Middle frontal gyrus (tissue), 1 donor: ENCODE measurements at regions not wholly inside any gene's neighbourhood (a gene's known extent, or its start where the extent isn't known, plus 50 kb on each side); places are given as distances from the start of the nearest gene placed in this dataset.

Source experiments
- DNase-seq: peaks from one replicate; pipeline ENCODE4 v3.0.0-alpha.2; 2015; ENCODE audit warnings: low spot score; ENCODE audit errors: extremely low spot score

DNA sequence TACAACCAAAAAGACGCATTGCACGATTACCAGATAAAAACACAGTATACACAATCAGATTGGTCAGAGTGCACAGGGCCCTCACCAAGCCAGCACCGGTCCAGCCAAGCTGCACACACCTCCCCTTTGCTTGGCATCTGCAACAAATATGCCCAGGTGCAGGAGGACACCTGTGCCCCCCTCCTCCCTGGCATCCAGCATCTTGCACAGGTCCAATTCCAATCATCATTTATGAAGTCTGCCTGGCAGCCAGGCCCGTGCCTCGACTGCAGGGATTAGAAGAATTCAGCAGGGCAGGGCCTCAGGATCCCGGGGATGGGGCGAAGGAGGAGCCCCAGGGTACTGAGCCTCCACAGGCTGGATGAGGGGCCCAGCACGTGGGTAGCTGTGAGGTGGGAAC is 302.1 kb downstream of the CTTN start:
- no peak for DNase-seq

DNA sequence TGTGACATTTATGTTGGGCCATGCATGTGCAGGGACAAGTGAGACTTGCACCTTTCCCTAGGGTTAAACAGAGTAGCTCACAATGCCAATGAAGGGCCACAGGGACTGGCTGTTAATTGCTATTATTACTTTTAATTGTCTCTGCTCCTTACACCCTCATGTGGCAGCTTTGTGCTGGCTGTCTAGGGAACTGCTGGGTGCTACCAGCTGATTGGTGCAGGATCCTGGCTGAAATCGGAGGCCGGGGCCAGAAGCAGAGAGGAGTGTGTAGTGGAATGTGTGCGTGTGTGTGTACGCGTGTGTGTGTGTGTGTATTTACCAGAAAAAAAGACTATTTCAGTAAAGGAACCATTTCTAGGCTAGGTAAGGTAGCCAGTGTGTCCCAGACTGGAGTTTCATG is 302.5 kb downstream of the CTTN start:
- no peak for DNase-seq

DNA sequence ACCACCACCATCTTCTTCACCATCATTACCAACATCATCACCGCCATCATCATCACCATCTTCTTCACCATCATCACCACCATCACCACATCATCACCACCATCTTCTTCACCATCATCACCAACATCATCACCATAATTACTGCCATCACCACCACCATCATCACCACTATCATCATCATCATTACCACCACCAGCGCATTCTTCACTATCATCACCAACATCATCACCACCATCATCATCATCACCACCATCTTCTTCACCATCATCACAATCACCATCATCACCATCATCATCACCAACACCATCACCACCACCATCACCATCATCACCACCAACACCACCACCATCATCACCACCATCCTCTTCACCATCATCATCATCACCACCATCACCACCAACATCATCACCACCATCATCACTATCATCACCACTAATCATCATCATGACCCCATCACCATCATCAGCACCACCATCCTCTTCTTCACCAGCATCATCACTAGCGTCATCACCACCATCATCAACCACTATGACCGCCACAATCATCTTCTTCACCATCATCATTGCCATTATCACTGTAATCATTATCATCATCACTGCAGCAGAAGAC is 303.8 kb downstream of the CTTN start:
- no peak for DNase-seq

- no peak for DNase-seq
Observed at GRCh38 chr11:70703141-70704064, 305.1 kb downstream of the CTTN start.

DNA sequence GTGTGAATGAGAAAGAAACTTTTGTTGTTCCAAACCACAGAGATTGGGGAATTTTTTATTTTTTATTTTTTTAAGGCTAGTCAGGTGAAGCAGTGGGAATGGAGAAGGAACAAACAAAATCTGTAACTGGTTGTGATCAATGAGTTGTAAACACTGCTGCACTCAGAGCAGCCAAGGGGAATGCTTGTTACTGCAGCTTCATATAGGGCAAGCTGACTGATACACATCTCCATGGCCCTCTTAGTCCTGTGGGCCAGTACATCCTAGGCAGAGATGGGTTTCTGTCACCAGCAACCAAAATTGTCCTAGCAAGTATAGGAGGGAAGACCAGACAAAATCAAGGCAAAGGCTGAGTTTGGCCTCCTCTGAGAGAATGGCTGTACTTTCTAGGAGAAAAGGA is 306.8 kb downstream of the CTTN start:
- no peak for DNase-seq

DNA sequence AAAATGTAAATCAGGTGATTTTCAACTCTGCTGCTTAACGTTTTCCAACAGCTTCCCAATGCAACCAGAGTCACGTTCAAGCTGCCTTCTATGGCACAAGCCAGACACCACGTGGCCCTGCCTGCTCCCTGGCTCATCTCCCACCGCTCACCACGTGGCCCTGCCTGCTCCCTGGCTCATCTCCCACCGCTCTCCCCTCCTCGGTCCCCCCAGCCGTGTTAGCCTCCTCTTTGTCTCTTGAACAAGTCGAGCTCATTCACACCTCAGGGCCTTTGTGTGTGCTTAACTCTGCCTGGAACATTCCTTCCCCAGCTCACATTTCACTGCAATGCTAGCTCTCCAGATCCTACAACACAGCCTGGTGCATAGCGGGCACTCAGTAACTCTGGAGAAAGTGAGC is 307.6 kb downstream of the CTTN start:
- no peak for DNase-seq

GRCh38 chr11:70707821-70708220 is 309.5 kb downstream of the CTTN start:
- DNase-seq, result no peak

DNA sequence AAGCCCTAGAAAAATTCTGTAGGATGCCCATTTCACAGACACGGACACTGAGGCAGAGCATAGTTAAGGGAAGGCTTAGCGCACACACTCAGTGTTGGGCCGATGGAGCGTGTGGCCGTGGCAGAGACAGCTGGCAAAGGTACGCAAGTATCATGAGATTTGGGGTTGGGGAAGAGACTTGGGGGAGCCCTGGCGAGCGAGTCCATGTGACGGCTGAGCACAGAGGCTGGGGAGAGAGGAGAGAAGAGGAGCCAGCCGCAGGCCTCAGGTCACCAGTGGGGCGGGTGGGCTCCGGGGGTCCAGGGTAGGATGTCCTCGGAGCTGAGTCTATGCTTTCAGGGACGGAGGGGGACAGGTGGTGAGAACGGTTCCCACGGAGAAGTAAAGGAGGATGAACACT is 311.3 kb downstream of the CTTN start:
- DNase-seq, result no peak

DNA sequence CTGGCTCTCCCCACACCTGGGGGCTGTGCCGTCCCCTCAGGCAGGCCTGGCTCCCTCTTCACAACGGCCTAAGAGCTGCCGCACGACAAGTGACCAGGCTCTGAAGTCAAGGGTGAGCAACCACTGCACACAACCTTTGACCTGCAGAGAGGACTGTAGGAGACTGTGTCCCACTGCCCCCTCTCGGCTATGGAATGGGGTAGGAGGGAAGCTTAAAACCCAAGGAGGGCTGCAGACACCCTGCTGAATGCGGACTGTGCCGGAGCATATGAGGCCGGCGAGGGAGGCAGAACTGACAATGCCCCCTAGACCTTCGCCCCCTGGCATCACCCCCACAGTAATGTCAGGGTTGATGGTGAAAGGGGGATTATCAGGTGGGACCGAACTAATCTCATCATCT is 311.9 kb downstream of the CTTN start:
- DNase-seq, result no peak

GRCh38 chr11:70710601-70711000 is 312.3 kb downstream of the CTTN start:
- DNase-seq, result no peak

DNA sequence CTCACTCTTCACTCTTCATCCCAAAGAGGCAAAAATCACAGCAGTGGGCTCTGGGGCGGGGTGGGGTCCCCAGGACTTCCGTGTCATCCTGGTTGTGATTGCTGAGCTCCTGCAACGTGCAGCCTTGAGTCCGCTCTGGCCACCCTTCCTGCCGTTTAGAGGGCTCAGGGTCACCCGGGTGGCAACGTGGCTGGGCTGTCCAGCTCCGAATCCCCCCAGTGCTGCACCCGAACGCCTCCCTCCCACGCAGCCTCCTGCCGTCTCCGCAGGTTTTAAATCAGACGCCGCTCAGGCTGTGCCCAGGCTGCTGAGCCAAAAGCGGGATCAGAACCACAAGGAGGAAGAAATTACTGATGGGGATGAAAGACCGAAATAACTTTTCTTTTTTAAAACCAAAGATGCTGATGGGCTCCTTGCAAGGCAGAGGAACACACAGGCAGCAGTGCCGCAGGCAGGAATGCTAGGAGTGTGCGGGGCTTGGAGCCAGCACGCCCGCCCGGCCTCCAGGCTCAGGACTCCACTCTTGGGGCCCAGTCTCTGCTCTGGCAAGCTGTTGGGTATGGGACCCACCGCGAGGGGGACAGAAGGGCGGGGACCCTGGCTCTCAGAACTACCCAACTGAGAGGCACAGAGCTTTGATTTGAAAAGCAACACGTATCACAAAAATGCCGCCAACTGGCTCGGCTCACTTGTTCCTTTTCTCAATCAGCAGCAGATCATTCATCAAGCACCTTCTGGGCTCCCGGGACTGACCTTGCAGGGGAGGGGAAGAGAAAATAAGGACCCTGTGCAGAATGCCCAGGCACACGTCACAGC is 313.0 kb downstream of the CTTN start:
- DNase-seq, result no peak

- DNase-seq, result no peak
Observed at GRCh38 chr11:70711911-70712185, 313.5 kb downstream of the CTTN start.

DNA sequence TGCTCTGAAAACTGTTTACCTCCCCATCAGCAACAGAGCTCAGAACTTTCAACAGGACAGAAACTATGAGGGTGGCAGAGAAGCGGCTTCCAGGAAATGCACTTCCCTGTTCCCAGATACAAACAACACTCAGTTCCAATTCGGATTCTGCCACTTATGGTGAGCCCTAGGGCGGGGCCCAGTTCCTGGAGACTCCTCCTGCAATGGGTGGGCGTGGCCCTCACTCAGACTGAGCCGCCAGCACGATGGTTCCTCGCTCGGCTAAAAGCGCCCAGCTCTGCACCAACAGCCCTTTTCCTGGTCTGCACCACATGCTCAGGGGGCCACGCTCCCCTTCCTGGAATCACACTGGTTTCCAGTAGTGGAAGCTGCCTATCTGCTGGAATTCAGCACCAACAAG is 314.1 kb downstream of the CTTN start:
- no peak for DNase-seq

GRCh38 chr11:70713086-70713835 is 314.9 kb downstream of the CTTN start:
- DNase-seq, result no peak

DNA sequence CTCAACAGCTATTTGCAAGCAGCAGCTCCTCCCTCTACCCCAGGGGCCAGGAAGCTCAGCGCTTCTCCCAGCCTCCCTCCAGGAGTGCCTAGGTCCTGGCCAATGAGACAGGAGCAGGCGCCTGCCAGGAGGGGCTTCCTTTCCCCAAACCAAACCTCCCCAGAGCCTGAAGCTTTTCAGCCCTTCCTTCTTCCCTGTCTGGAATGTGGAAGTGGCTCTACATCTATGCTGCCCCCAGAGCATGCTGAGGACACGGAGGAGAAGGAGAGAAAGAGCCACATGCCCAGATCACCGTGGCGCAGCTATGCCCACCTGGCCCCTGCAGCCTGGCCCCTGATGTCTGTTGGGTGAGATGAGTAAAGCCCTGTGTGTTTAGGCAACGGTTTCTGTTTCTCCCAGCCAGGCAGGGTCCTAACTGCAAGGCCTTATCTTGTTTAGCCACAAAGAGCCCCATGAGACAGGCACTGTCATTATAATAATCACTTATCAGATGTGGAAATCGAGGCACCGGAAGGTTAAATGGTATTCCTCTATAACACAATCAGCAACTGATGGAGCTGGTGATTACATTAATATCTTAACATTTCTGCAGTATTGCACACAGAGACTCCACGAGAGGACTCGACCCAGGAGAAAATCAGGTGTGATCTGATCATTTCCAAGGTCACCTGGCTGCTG is 315.8 kb downstream of the CTTN start:
- DNase-seq, result no peak

DNA sequence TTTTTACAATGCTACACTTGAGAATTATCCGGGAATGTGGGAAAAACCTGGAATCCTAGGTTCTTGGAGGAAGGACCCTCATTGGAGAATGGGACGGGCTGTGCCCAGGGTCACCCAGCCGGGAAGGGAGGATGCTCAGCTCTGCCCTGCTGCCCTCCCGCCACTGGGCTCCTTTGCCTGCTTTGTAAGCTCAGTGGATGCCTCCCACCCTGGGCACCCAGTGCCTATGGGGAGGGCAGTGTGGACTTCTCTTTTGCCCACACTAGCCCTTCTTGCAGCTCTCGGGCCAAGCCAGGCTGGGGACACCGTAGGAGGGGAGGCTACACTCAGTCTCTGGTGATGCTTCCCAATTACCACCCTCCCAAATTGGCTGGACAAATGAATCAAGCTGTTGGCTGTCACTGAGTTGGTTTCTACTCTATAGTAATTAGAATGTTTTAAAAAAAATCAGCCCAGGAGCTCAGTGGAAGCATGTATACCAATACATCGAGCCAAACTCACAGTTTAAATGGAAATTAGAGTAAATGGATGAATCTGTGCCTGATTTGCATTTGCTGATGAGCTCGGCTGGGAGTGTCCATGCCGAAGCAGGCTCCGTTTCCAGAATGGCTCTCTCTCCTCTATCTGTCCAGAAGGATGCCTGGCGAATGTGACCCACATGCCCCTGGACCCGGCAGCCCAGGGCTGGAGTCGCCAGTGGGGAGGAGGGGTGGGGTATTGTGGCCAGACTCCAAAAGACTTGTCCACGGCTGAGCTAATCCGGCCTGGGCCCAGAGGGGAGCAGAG is 317.0 kb downstream of the CTTN start:
- no peak for DNase-seq

GRCh38 chr11:70716216-70716615 is 317.9 kb downstream of the CTTN start:
- no peak for DNase-seq

GRCh38 chr11:70716986-70717775 is 318.9 kb downstream of the CTTN start:
- DNase-seq, result no peak

DNA sequence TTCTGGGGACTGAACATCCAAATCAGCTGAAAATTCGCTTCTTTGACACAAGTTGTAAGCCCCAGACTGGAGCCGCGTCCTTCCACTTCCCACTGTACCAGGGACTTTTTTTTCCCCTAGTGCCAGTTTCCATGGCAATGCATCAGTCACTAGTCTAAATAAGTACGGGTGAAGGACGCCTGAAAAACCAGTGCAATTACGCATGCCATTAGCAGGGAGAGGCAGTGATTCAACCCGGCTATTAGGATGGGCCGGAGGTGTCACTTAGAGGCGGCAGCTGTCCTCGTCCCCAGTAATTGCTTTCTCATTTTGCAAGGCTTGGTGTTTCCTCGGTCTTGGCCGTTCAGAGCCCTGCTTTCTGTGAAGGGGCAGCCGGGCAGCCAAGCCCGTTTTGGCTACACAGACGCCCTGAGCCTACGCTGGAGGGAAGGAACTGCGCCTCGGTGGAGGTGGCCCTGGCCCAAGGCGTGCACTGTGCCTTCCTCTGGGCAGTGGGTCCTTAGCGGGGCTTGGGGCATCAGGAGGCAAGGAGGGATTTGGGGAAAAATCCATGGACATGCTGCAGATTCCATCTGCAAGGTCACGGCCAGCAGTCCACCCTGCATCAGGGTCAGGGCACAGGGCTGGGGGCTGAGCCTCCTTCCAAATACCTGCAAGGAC is 319.7 kb downstream of the CTTN start:
- DNase-seq, result no peak
